Suppressor macrophage treated with lipopolysaccharide for 4 hours (primary cell): ENCODE measurements at regions not wholly inside any gene's neighbourhood (a gene's known extent, or its start where the extent isn't known, plus 50 kb on each side); places are given as distances from the start of the nearest gene placed in this dataset.
"Not testable (repeated sequence)": the region's sequence is repeated elsewhere in the genome, so short reads cannot be mapped to it uniquely, and the experiment has no call there.

ENCODE experiments used
- DNase-seq: peaks from one replicate; pipeline ENCODE4 v3.0.0-alpha.2; 2020

DNA sequence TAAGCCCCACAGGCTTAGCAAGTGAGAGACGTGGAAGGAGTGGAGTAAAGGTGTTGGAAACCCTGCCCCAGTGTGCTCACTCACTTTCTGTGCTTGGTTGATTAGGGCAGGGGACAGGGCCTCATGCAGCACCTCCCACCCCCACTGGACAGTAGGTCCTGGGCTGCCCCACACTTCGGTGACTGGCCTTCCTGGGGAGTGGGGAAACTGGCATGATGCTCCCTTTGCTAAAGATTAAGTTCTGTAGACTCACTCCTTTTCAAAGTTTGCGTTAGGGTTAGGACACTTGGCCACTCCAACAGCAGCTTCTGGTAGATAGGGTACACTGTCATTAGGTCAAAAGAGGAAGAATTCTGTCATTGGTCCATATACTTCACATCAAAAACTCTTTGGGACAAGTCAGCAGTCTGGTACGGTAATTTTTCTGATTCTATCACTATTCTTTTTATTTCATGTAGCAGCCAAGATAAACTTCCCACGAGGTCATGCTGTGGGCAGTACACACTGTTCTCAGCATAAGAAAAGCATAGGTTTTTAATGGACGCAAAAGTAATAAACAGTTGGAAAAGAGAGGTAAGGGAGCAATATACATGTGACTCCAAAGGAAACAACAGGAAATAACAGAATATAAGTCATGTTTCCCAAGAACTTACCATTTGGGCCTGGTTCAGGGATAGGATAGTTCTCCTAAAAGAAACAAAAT is 106.6 kb upstream of the TERB2 start:
- not testable (repeated sequence) for DNase-seq

DNA sequence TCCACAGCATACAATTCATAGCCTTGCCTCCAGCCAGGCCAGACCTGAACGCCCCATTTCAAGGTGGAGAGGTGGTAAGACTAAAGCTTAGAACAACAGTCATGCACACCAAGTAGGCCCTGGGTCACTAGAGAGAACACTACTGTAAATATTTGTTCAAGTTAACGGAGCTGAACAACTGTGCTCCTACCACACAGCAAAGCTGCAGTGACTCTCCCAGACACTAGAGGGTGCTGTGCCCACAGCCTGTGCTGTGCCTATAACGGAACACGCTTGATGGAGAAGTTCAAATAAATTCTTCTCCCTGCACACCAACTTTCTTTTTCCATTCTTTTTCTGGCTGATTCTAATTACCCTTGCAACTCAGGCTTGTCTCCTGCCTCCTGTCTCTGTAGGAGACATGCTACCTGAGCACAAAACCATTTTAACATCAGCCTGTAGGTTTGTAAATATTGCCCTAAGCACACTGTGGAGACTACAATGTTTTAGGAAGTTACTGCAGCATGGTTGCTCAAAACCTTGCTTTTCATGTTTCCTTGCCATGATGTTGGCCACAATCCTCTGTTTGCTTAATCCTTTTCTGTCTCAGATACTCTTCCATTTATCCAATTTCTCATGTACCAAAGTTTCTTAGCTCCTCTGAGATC is 103.1 kb upstream of the TERB2 start:
- DNase-seq: peak; percentile 81

DNA sequence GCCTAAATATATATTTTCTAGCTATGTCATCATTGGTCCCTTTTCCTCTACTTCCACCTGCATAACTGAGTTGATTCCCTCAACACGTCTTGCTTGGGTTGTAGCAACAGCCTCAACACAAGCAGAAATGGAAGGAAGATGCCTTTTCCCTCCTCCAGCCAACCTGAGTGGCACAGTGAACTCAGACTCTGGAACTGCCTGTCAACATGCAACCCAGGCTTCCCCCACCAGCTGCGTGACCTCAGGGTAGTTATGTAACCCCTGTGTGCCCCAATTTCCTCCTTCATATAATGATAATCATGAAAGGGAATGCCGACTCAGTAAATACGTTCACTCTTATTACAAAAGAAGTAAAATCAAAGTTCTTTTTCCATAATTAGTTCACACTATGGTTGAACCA is 101.8 kb upstream of the TERB2 start:
- DNase-seq: not testable (repeated sequence)

DNA sequence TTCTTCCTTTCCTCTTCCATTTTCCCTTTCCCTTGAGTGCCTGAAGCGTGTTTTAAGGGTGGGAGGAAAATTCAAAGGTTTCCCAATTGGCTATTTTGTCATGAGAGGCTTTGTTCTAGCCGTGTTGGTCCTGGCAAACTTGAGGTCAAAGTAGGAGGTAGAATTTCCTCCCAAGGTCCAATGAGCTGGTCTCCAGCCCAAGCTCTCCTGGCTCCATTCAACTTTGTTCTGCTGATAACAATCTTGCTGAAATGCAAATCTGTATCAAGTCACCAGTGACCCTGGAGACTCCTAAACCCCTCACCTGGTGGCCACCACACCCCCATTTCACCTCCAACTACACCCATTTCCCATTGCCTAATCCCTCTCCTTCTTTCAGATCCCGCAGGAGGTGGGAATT is 100.2 kb upstream of the TERB2 start:
- not testable (repeated sequence) for DNase-seq

DNA sequence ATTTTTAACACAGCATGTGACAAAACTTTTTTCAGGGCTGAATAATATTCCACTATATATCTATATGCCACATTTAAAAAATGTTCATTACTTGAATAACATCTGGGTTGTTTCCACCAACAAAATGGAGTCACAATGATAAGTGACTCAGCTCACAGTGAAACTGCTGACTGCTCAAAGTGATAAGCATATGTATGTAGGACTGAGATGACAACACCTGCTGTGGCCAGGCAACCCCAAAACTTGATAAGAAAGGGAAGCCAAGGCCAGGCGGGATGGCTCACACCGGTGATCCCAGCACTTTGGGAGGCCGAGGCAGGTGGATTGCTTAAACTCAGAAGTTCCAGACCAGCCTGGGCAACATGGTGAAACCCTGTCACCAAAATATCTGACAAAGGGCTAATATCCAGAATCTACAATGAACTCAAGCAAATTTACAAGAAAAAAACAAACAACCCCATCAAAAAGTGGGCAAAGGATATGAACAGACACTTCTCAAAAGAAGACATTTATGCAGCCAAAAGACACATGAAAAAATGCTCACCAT is 99.2 kb upstream of the TERB2 start:
- DNase-seq: not testable (repeated sequence)

DNA sequence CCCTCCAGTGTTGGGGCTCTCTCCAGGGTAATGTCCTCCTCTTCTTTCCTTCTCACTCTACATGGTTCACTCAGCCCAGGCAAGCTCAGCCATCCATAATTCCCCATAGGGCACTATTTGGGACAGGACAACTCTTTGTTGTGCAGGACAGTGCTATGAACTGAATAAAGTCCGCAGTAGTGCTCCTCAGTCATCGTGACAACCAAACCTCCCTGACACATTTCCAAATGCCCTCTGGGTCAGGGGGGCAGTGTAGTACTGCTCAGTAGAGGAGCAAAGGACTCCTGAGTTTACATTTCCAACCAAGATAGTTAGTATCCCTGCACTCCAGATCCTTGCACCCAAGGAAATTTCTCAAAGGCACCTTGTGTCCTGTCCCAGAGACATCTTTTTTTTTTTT is 97.4 kb upstream of the TERB2 start:
- DNase-seq: not testable (repeated sequence)

DNA sequence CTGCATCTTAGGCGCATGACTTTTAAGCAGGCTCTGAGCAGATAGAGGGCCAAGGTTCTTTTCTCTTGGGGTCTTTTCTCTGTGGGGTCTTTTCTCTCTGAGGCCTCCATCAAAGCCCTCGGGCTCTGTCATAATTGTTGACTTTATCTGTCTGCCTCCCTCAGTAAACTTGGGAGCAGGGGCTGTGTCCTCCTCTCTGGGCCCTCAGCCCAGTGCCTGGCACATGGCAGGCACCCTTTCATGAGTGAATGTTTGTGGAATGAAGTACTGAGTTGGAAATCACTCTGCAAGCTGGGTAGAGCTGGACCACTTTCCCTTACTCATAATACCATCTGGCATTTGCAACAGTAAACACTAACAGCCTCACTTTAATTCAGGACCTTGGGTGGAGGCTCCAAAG is 96.3 kb upstream of the TERB2 start:
- not testable (repeated sequence) for DNase-seq

DNA sequence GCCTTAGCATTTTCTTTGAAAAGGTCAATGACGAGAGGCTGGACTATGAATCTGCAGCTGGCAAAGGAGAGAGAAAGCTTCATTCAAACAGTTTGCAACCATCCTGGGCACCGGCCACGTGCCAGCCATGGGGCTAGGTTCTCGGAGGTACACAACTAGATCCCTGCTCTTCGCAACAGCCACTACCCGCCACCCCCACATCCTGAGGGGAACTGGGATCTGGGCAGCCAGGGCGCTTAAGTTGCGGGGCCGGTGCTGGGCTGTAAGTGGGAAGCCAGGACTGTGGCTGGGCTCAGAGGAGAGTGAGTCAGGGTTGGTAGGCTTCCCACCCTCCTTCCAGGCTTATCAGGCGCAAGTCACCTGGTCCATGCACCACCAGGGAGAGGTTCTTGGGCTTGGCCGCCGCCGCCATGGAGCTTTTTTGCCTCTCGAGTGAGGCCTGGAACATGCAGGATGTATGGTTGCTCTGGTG is 95.0 kb upstream of the TERB2 start:
- DNase-seq: no peak

DNA sequence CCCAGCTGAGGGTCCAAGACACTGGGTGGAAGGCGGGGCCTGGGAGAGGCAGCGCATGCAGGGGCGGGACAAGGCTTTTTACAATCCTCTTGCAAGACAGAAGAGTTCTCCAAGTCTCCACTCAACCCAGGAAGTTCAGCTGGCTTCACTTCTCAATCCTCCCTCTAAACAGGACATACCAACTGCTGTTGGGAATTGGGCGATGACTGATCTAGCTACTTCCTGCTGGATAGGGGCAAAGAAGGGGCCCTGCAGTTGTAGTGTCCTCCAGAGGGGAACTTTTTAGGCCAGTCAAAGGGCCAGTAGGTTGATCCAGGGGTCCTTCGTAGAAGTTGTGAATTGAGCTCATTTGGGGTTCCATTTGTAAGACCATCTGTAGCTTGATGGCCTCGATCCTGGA is 94.6 kb upstream of the TERB2 start:
- no peak for DNase-seq

DNA sequence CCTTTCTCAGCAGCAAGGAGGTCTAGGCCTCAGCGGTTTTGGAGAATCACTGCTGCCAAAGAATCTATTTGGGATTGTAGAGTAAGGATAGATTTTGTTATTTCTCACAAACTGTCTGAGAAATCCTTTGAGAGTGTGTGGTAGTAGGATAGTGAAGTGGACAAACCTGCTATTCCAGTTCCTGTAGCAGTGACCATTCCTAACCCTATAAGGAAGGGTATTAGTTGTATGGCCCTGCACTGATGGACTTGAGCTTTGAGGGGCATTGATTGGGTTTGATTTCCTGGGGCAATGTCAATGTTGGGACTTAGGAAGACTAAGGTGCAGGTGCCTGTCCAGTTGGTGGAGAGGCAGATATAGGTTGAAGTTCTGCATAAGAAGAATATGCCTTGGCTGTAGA is 93.6 kb upstream of the TERB2 start:
- DNase-seq: not testable (repeated sequence)

DNA sequence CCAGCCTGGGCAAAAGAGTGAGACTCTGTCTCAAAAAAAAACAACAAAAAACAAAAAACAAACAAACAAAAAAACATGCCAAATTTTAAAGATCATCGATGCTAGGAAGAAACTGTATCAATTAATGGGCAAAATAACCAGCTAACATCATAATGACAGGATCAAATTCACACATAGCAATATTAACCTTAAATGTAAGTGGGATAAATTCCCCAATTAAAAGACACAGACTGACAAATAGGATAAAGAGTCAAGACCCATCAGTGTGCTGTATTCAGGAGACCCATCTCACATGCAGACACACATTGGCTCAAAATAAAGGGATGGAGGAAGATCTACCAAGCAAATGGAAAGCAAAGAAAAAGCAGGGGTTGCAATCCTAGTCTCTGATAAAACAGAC is 88.4 kb upstream of the TERB2 start:
- not testable (repeated sequence) for DNase-seq

DNA sequence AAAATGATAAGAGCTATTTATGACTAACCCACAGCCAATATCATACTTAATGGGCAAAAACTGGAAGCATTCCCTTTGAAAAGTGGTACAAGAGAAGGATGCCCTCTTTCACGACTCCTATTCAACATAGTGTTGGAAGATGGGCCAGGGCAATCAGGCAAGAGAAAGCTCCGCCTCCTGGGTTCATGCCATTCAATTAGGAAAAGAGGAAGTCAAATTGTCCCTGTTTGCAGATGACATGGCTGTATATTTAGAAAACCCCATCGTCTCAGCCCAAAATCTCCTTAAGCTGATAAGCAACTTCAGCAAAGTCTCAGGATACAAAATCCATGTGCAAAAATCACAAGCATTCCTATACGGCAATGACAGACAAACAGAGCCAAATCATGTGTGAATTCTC is 86.4 kb upstream of the TERB2 start:
- not testable (repeated sequence) for DNase-seq

DNA sequence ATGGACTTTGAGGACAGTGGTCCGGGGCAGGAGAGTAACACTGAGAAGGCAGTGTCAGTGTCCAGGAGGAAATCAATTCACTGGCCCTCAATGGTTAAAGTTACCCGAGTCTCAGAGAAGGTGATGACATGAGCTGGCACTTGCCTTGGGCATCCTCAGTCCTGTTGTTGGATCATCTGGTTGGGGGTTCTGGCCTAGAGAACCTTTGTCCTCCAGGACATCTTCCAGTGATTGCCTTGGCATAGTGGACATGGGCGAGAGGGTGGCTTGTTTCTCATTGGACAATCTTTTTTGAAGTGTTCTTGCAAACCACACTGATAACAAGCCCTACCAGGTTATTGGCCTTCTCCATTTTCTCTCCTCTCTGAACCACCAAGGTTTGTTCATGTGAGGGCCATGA is 83.4 kb upstream of the TERB2 start:
- no peak for DNase-seq

DNA sequence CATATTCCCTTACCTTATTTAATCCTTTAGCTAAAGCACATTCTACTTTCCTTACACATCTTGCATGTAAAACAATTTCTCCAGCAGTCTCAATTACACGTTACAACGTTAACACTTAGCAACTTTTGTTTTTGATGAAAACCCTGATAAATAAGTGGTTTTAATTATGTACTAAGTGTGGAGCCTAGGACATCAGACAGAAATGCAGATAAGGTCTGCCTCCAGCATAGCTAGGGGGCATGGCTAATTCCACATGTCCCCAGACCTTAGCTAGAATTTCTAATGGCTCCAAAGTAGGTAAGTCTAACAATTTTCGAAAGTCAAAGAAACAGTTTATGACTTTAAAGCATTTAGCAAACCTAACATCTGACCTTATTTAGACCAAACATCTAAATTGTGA is 77.4 kb upstream of the TERB2 start:
- no peak for DNase-seq

DNA sequence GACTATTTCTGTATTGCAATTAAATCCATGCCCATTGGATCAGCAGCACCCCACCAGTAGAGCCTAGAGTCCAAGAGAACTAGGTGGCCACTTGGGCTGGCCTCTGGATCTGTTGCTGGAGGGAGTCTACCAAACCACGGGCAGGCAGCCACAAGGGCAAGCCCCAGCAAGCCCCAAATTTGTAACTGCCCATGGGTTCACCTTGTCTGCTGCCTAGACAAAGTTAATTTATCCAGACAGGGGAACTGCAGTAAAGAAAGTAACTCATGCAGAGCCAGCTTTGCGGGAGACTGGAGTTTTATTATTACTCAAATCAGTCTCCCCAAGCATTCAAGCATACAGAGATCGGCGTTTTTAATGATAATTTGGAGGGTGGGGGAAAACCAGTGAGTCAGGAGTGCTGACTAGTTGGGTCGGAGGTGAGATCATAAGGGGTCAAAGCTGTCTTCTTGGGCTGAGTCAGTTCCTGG is 74.0 kb upstream of the TERB2 start:
- peak; percentile 6 for DNase-seq

DNA sequence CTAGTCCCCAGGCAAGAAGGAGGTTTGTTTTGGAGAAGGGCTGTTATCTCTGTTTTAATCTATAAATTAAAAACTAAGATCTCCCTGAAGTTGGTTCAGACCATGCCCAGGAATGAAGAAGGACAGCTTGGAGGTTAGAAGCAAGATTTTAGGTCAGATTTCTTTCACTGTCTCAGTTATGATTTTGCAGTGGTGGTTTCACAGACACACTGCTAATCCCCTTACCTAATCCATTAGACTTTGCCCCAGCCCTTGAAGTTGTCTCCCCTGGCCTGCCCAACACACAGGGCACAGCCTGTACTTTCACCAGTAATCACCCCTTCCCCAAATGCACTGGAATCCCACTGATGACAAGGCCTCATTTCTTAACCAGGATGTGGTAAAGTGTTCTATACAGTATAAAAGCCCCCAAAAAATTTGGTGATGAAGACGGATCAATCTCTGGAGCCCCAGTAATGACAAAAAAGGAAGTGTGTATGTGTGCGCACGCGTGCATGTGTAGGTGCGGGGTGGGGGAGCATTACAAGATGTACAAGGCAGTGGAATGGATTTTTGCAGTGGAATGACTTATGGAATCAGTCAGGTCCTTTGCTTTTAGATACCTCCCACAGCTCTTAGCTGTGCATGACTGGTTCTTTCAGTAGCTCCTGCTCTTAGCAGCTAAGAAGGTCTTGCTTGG is 73.1 kb upstream of the TERB2 start:
- no peak for DNase-seq

DNA sequence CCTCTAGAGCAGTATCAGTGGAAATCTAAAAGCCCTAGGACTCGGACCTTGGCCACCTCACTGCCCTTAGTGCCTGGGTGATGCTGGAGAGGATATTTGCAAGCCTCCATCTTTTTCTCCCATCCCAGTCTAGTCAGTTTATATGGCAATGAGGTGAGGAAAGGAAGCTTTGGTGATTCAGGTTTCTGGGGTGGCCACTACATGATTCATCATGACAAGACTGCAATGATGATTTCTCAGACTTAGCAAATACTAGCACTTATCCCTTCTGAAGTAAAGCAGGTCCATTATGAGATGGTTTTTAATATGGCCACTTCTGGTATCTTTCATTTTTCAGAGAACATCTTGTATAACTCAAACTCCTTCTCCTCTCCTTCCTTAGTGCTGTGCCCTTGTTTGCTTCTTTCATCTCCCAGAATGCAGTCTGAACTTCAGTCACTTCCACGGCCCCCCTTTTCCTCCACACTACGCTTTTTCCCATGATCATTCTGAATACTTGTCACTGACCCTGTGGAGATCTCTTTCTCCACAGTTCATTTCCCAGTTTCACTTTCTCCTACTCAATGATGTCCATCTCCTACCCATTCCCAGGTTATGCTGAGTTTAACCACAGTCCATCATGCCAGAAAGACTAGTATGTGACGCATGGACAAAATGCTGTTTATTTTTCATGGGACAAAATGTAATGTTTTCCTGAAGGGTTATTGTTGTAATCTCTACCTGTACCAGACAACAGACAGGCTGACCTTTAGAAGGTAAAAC is 57.4 kb upstream of the TERB2 start:
- not testable (repeated sequence) for DNase-seq

DNA sequence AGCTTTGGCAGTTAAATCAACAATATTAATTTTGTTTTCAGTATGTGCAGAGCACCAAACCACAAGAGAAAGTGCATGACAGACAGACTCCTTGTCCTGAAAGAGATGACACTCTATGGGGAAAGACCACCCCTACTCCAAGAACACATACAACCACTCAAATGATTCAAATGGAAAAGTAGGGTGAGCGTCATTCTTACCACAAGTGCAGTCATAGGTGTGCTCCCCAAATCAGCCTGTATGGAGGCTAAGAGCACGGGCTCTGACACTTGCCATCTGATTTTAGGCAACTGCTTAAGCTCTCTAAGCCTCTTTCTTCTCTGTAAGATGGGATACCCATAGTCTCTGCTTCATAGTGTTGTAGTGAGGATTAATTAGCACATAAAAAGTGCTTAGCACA is 56.7 kb upstream of the TERB2 start:
- not testable (repeated sequence) for DNase-seq

DNA sequence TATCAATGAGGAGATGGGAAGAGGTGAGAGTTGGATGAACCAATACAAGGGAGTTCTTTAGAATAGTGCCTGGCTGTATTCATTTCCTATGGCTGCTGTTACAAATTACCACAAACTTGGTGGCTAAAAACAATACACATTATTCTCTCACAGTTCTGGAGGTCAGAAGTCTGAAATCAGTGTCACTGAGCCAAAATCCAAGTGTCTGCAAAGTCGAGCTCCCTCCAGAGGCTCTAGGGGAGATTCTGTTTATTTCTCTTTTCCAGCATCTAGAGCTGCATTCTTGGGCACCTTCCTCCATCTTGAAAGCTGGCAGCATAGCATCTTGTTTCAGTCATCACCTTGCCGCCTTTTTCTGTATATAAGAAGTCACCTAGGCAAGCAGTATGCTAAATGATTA is 55.7 kb upstream of the TERB2 start:
- not testable (repeated sequence) for DNase-seq

DNA sequence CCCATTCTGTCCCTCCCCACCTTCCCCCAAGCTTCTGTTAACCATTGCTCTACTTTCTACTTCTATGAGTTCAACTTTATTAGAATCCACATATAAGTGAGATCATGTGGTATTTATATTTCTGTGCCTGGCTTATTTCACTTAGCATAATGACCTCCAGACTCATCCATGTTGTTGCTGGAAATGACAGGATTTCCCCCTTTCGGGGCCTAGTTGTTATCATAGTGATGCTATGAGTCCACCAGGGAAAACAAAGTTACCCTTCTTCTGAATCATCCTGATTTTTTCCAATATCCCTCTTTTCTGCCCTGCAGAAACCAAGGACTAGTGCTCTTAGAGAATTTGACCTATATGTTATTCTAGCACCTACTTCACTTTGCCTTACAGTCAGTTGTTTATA is 53.2 kb upstream of the TERB2 start:
- not testable (repeated sequence) for DNase-seq

DNA sequence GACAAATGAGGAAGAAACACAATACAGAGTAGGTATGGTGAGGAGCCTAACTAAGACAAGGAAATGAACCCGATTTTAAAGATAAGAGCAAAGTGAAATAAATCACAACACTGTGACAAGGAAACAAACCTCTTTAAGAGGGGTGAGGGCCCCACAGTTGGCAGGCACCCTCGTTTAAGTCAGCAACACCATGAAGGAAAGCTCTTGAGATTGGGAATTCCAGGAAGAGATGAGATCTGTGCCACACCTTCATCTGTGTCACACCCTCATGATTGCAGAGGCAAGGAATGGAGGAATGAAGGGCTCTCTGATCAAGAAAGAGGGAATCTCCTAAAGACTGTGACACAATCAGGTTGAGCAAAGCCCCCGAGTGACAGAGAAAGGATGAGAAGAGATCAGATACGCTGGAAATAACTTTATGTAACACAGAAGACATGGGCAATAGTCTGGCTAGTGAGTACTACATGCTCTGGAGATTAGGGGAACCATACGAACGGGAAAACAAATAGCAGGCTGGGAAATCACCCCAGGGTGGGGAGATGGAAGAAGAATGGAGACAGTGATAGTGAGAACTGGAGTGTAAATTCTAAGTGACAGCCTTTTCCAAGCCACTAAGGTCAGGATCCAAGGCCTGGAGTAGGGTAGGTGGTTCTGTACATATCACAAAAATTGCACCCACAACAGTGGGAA is 51.7 kb upstream of the TERB2 start:
- not testable (repeated sequence) for DNase-seq
